ENCODE measurements at regions not wholly inside any gene's neighbourhood (a gene's known extent, or its start where the extent isn't known, plus 50 kb on each side); places are given as distances from the start of the nearest gene placed in this dataset.

GRCh38 chr3:30521156-30521715, 85.2 kb upstream of the TGFBR2 start:
- no peak for TF ChIP-seq CTCF (IDR thresholded peaks at IDR 0.05)
- H3K27ac Mint-ChIP-seq, result no peak overlapping the region
- no peak overlapping the region for H3K4me3 Mint-ChIP-seq
- H3K9me3 Mint-ChIP-seq, result peaks cover 4% of the 10 kb centered on the region
- H3K36me3 Mint-ChIP-seq (ENCODE audit: low read depth), result no peaks in the 10 kb centered on the region
- no peak for DNase-seq
- H3K27me3 Mint-ChIP-seq (ENCODE audit: low read depth, poor library complexity), result peaks cover 8% of the 10 kb centered on the region
- peaks cover 8% of the 10 kb centered on the region for H3K4me1 Mint-ChIP-seq

DNA sequence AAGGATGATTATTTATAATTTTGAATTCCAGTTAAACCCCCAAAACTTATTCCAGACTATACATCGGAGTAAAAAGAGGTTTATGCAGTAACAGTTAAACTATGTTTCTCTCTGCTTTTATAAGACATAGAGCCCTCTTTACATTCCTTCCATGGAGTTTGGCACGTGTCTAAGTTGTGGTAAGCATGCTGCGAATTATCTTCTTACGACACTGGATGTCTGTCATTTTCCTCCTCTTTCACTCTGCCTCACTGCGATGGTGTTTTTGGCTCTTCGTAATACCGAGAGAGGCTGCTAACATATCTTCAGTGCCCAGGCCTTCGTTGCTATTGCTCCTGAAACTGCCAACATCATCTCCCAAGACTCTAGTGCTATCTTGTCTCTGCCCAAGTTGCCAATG, 83.9 kb upstream of the TGFBR2 start:
- no peak for DNase-seq
- Mint-ChIP-seq H3K27ac (no peak overlapping the region), H3K27me3 (ENCODE audit: low read depth, poor library complexity) (peaks cover 6% of the 10 kb centered on the region), H3K4me3 (no peak overlapping the region), H3K9me3 (peaks cover 8% of the 10 kb centered on the region), H3K36me3 (ENCODE audit: low read depth) (no peaks in the 10 kb centered on the region), H3K4me1 (peaks cover 15% of the 10 kb centered on the region)
- TF ChIP-seq CTCF (IDR thresholded peaks at IDR 0.05), result no peak

DNA sequence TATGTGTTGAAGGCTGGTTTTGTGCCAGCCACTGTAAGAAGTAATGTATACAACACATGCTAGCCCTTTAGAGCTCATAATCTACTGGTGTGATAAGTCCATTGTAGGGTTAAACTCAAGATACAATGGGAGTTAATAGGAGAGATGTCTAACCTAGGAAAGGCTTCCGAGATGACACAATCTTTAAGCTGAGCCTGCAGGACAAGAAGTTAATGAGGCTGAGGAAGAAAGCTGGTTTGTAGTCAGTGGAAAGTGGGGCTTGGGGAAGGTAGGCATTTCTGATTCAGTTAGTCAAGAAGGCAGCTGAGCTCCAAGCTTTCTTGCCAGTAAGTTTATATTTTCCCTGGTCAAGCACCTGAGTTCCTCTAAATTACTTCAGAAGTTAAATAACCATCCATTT, 83.0 kb upstream of the TGFBR2 start:
- Mint-ChIP-seq H3K27ac (no peak overlapping the region), H3K36me3 (ENCODE audit: low read depth) (no peaks in the 10 kb centered on the region), H3K4me3 (no peak overlapping the region), H3K27me3 (ENCODE audit: low read depth, poor library complexity) (peaks cover 6% of the 10 kb centered on the region), H3K9me3 (peaks cover 8% of the 10 kb centered on the region), H3K4me1 (peaks cover 24% of the 10 kb centered on the region)
- no peak for TF ChIP-seq CTCF (IDR thresholded peaks at IDR 0.05)
- DNase-seq, result no peak

GRCh38 chr3:30524357-30525040, 81.9 kb upstream of the TGFBR2 start:
- H3K4me1 Mint-ChIP-seq, result peaks cover 31% of the 10 kb centered on the region
- H3K36me3 Mint-ChIP-seq (ENCODE audit: low read depth), result no peaks in the 10 kb centered on the region
- peak overlapping the region; percentile 17 for H3K27ac Mint-ChIP-seq
- H3K9me3 Mint-ChIP-seq, result peaks cover 8% of the 10 kb centered on the region
- no peak for DNase-seq
- TF ChIP-seq CTCF (IDR thresholded peaks at IDR 0.05), result no peak
- peaks cover 6% of the 10 kb centered on the region for H3K27me3 Mint-ChIP-seq (ENCODE audit: low read depth, poor library complexity)
- H3K4me3 Mint-ChIP-seq, result no peak overlapping the region

DNA sequence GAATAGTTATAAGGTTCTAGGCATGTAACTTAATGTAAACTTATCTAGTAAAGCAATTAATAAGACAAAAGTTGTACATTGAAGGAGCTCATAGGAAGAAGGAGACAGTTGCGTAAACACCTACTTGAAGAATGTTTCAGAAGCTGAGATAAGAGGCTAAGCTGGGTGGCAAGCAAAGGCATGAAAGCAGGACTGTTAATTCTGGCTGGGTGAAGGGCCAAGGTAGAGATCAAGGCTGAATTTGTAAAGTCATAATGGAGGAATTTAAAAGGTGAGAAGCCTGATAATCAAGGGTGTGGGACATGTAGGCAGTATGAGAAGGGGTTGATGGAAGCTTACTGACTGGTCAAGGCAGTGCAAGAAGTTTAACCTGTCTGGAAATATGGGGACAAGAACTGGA, 80.4 kb upstream of the TGFBR2 start:
- Mint-ChIP-seq H3K36me3 (ENCODE audit: low read depth) (no peaks in the 10 kb centered on the region), H3K4me1 (peaks cover 42% of the 10 kb centered on the region)
- no peak for DNase-seq

More for the DNA sequence above, 80.4 kb upstream of the TGFBR2 start:
- Mint-ChIP-seq H3K27ac (peak overlapping the region; percentile 18), H3K27me3 (ENCODE audit: low read depth, poor library complexity) (peaks cover 6% of the 10 kb centered on the region), H3K4me3 (no peak overlapping the region), H3K9me3 (peaks cover 8% of the 10 kb centered on the region)
- no peak for TF ChIP-seq CTCF (IDR thresholded peaks at IDR 0.05)
